CMK (cell line): ENCODE measurements at regions not wholly inside any gene's neighbourhood (a gene's known extent, or its start where the extent isn't known, plus 50 kb on each side); places are given as distances from the start of the nearest gene placed in this dataset.

Experiments
- DNase-seq: peaks from one replicate; pipeline ENCODE4 v3.0.0-alpha.2; 2010; ENCODE audit warnings: low read depth

- DNase-seq: no peak
Observed at GRCh38 chr2:78029392-78029995, 507.3 kb upstream of the LRRTM4 start.

GRCh38 chr2:78034706-78035105 is 512.5 kb upstream of the LRRTM4 start:
- no peak for DNase-seq

- no peak for DNase-seq
Observed at GRCh38 chr2:78035804-78036203, 513.6 kb upstream of the LRRTM4 start.

- no peak for DNase-seq
Observed at GRCh38 chr2:78051480-78051879, 529.3 kb upstream of the LRRTM4 start.

GRCh38 chr2:78056976-78057375 is 534.8 kb upstream of the LRRTM4 start:
- DNase-seq: no peak

GRCh38 chr2:78061301-78061700 is 539.1 kb upstream of the LRRTM4 start:
- DNase-seq: no peak

- DNase-seq: no peak
Observed at GRCh38 chr2:78061732-78062131, 539.6 kb upstream of the LRRTM4 start.

GRCh38 chr2:78063246-78064020 is 541.3 kb upstream of the LRRTM4 start:
- no peak for DNase-seq

- DNase-seq: no peak
Observed at GRCh38 chr2:78065366-78065765, 543.2 kb upstream of the LRRTM4 start.

GRCh38 chr2:78068808-78069207 is 546.6 kb upstream of the LRRTM4 start:
- no peak for DNase-seq

- DNase-seq: no peak
Observed at GRCh38 chr2:78070693-78071092, 548.5 kb upstream of the LRRTM4 start.

- DNase-seq: no peak
Observed at GRCh38 chr2:78077633-78078032, 555.5 kb upstream of the LRRTM4 start.

GRCh38 chr2:78082555-78082954 is 560.4 kb upstream of the LRRTM4 start:
- no peak for DNase-seq

GRCh38 chr2:78093436-78093835 is 571.3 kb upstream of the LRRTM4 start:
- DNase-seq: no peak

- DNase-seq: no peak
Observed at GRCh38 chr2:78109272-78109671, 587.1 kb upstream of the LRRTM4 start.

- DNase-seq: no peak
Observed at GRCh38 chr2:78115291-78115690, 593.1 kb upstream of the LRRTM4 start.

GRCh38 chr2:78118037-78118436 is 595.9 kb upstream of the LRRTM4 start:
- no peak for DNase-seq

GRCh38 chr2:78120275-78120674 is 598.1 kb upstream of the LRRTM4 start:
- no peak for DNase-seq

- no peak for DNase-seq
Observed at GRCh38 chr2:78125042-78125441, 602.9 kb upstream of the LRRTM4 start.

GRCh38 chr2:78127424-78127823 is 605.2 kb upstream of the LRRTM4 start:
- DNase-seq: no peak

GRCh38 chr2:78132391-78133370 is 610.5 kb upstream of the LRRTM4 start:
- no peak for DNase-seq

GRCh38 chr2:78145395-78145996 is 623.3 kb upstream of the LRRTM4 start:
- DNase-seq: no peak
